GM19395 (cell line): ENCODE measurements at regions not wholly inside any gene's neighbourhood (a gene's known extent, or its start where the extent isn't known, plus 50 kb on each side); places are given as distances from the start of the nearest gene placed in this dataset.

Experiments used
- ATAC-seq: cut with Tn5 transposase; IDR thresholded peaks from one replicate; pipeline ENCODE4 v1.9.1; 2021; ENCODE audit warnings: mild to moderate bottlenecking, moderate library complexity; ENCODE audit not compliant: unreplicated experiment

- no peak for ATAC-seq
Measured at GRCh38 chr13:88068975-88069374, 397.8 kb downstream of the SLITRK5 start.

GRCh38 chr13:88071371-88071770 lies 400.2 kb downstream of the SLITRK5 start:
- no peak for ATAC-seq

- ATAC-seq = no peak
Measured at GRCh38 chr13:88074794-88075510, 403.8 kb downstream of the SLITRK5 start.

- no peak for ATAC-seq
Measured at GRCh38 chr13:88085036-88085435, 413.9 kb downstream of the SLITRK5 start.

- no peak for ATAC-seq
Measured at GRCh38 chr13:88086577-88086976, 415.4 kb downstream of the SLITRK5 start.

- no peak for ATAC-seq
Measured at GRCh38 chr13:88097541-88097940, 426.4 kb downstream of the SLITRK5 start.

GRCh38 chr13:88103824-88104223 lies 432.7 kb downstream of the SLITRK5 start:
- ATAC-seq = no peak

- no peak for ATAC-seq
Measured at GRCh38 chr13:88104576-88104975, 433.4 kb downstream of the SLITRK5 start.

GRCh38 chr13:88107570-88107969 lies 436.4 kb downstream of the SLITRK5 start:
- ATAC-seq = no peak

- ATAC-seq = no peak
Measured at GRCh38 chr13:88112526-88112925, 441.4 kb downstream of the SLITRK5 start.

- ATAC-seq = no peak
Measured at GRCh38 chr13:88115976-88116375, 444.8 kb downstream of the SLITRK5 start.

GRCh38 chr13:88118952-88119351 lies 447.8 kb downstream of the SLITRK5 start:
- ATAC-seq = no peak

- ATAC-seq = no peak
Measured at GRCh38 chr13:88124142-88124541, 453.0 kb downstream of the SLITRK5 start.

GRCh38 chr13:88125055-88125454 lies 453.9 kb downstream of the SLITRK5 start:
- ATAC-seq = no peak

GRCh38 chr13:88136098-88136790 lies 465.1 kb downstream of the SLITRK5 start:
- no peak for ATAC-seq

- no peak for ATAC-seq
Measured at GRCh38 chr13:88142653-88143052, 471.5 kb downstream of the SLITRK5 start.

- no peak for ATAC-seq
Measured at GRCh38 chr13:88144580-88144979, 473.4 kb downstream of the SLITRK5 start.

- no peak for ATAC-seq
Measured at GRCh38 chr13:88153353-88153752, 482.2 kb downstream of the SLITRK5 start.

GRCh38 chr13:88154001-88154400 lies 482.8 kb downstream of the SLITRK5 start:
- ATAC-seq = no peak

GRCh38 chr13:88162076-88162702 lies 491.0 kb downstream of the SLITRK5 start:
- no peak for ATAC-seq

GRCh38 chr13:88176231-88176630 lies 505.1 kb downstream of the SLITRK5 start:
- no peak for ATAC-seq

GRCh38 chr13:88183440-88183839 lies 512.3 kb downstream of the SLITRK5 start:
- no peak for ATAC-seq
